Heart right ventricle (tissue), 16 donors: ENCODE measurements at regions not wholly inside any gene's neighbourhood (a gene's known extent, or its start where the extent isn't known, plus 50 kb on each side); places are given as distances from the start of the nearest gene placed in this dataset.

ENCODE experiments used
- ATAC-seq, 8 donors: fragments of 200-7000 bp; cut with Tn5 transposase; one replicate each; pipeline ENCODE4 v1.9.1; 2020; ENCODE audit warnings: mild to moderate bottlenecking in 8 of 8, moderate library complexity in 8 of 8, moderate number of reproducible peaks in 1 of 8
- DNase-seq, 2 donors: peaks; one replicate each; pipeline ENCODE4 v3.0.0-alpha.2; 2020
- H3K27ac ChIP-seq, 10 donors: fragments of 200-600 bp; sonication (generic) in 2 of 10; one replicate each; pipeline versions ENCODE4 v1.5.0 to v1.8.0; 2020 to 2022; ENCODE audit warnings: mild to moderate bottlenecking in 3 of 10
- H3K27me3 ChIP-seq, 7 donors: fragments of 200-600 bp; one replicate each; pipeline ENCODE4 v1.8.0; 2021 to 2022; ENCODE audit warnings: mild to moderate bottlenecking in 2 of 7
- H3K36me3 ChIP-seq, 9 donors: fragments of 200-600 bp; sonication (generic) in 1 of 9; one replicate each; pipeline versions ENCODE4 v1.5.0 to v1.8.0; 2020 to 2022; ENCODE audit warnings: mild to moderate bottlenecking in 2 of 9
- H3K4me1 ChIP-seq, 9 donors: fragments of 200-600 bp; sonication (generic) in 1 of 9; one replicate each; pipeline versions ENCODE4 v1.5.0 to v1.8.0; 2020 to 2022; ENCODE audit warnings: mild to moderate bottlenecking in 4 of 9
- H3K4me3 ChIP-seq, 10 donors: fragments of 200-600 bp; sonication (generic) in 2 of 10; one replicate each; pipeline versions ENCODE4 v1.5.0 to v1.8.0; 2020 to 2022; ENCODE audit warnings: mild to moderate bottlenecking in 7 of 10, moderate library complexity in 2 of 10
- H3K9me3 ChIP-seq, 11 donors: fragments of 200-600 bp in 10 of 11; sonication (generic) in 2 of 11; one replicate each; pipeline versions ENCODE4 v1.5.0 to v1.8.0; 2013 to 2022; ENCODE audit warnings: mild to moderate bottlenecking in 2 of 11, control low read depth in 1 of 11, moderate library complexity in 1 of 11
- WGBS, 2 donors: extraction: QIAGEN DNeasy Blood & Tissue Kit; methylation state at CpG; one replicate each; pipeline ENCODE4 v1.1.7; 2013; ENCODE audit warnings: inconsistent platforms in 1 of 2; 5-methylcytosine and 5-hydroxymethylcytosine counted together
- intact Hi-C, 10 donors: fragments of 100-400 bp; cut with DNase I; formaldehyde crosslinking; loops; one replicate each; pipeline versions ENCODE4 v1.11.1 to v1.14.2; 2022
- TF ChIP-seq, protein P1 (sequence below), 9 donors: fragments of 200-600 bp; sonication (generic) in 2 of 9; IDR thresholded peaks; one replicate each; pipeline versions ENCODE4 v1.5.0 to v1.8.0; 2021 to 2022; ENCODE audit warnings: antibody characterized with exemption in 9 of 9, mild to moderate bottlenecking in 5 of 9, moderate library complexity in 1 of 9
- donor health status: Arrhythmogenic right ventricular cardiomyopathy.
- donor health status: ischemic (EF 13 %, LVEDD 7.1; RV severe dilation, severe dysfunction).
- donor health status: healthy with polysubstance abuse.
- donor health status: DM: no; HTN: yes; CAD: no.
- donor health status: DM: no; HTN: no; CAD: no.
- donor health status: ischemic (EF 25% LVEDD 6.9; RV normal size, moderate dysfunction).
- donor health status: ischemic (EF 25% LVEDD 5.7; RV mildly dilated, moderate dysfunction).
- donor health status: healthy.
- donor health status: DM: yes; HTN: yes; CAD: no.
- donor health status: Ischemic cardiomyopathy.
- donor health status: ischemic (EF 35%, LVEDD 5.7; RV mildly dilated, moderate dysfunction).
- donor health status: nonischemic (EF 11% LVEDD 7.7; RV severe dilation, severe dysfunction).
- donor health status: DM: yes; HTN: yes; CAD: no.
- donor health status: PGD.
- donor health status: ischemic (EF 29% LVEDD 5.4; RV normal size, mild dysfunction).
- donor health status: nonischemic (EF 23%, LVEDD 6.1; RV moderate dilation, normal function).

DNA sequence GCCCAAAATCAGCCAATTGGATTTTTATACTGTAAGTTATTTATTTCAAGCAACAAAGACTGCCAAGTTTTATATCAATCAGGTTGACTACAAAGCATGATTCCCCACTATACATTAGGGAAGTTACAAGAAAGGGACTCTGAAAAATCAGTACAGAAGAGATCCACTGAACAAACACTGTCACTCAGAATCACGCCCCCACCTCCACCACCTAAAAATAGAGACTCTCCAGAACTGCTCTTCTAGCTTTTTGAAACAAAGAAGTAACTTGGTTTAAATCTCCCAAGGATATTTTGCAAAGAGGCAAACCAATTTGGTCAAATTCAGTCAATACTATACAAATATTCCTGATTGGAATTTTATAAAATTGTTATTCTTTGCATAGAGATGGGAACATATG is 438.0 kb downstream of the HTR1A start:
- no peak for DNase-seq

DNA sequence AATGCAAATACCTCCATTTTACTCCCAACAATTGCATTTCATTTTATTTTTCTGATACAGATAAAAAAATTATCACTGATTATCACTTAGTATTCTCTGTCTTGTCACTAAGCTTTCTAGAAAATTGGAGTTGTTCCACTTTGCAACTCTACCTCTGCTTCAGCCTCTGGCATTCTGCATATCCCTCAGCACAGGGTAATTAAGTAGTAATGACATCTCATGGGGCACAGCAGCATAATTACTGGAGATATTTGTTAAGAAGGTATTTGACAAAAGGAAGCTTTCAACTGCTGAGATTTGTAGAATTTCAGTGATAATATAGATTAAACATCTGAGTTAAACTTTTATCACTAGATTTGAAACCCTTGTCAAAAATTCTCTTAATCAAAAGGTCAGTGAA is 446.2 kb downstream of the HTR1A start:
- DNase-seq: no peak
- Histone ChIP-seq H3K9me3 (peaks cover 0 to 31% (median 0%) of the 10 kb centered on the region in 11 donors), H3K27me3 (no peaks in the 10 kb centered on the region), H3K36me3 (no peaks in the 10 kb centered on the region), H3K4me1 (no peaks in the 10 kb centered on the region), H3K27ac (no peak overlapping the region), H3K4me3 (no peak overlapping the region)
- ATAC-seq: no peak
- intact Hi-C loops: no loop called here
- TF ChIP-seq, protein P1, sequence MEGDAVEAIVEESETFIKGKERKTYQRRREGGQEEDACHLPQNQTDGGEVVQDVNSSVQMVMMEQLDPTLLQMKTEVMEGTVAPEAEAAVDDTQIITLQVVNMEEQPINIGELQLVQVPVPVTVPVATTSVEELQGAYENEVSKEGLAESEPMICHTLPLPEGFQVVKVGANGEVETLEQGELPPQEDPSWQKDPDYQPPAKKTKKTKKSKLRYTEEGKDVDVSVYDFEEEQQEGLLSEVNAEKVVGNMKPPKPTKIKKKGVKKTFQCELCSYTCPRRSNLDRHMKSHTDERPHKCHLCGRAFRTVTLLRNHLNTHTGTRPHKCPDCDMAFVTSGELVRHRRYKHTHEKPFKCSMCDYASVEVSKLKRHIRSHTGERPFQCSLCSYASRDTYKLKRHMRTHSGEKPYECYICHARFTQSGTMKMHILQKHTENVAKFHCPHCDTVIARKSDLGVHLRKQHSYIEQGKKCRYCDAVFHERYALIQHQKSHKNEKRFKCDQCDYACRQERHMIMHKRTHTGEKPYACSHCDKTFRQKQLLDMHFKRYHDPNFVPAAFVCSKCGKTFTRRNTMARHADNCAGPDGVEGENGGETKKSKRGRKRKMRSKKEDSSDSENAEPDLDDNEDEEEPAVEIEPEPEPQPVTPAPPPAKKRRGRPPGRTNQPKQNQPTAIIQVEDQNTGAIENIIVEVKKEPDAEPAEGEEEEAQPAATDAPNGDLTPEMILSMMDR (IDR thresholded peaks at IDR 0.05): no peak

More for the DNA sequence above, 438.0 kb downstream of the HTR1A start:
- H3K27me3 ChIP-seq: no peaks in the 10 kb centered on the region
- no peak overlapping the region for H3K4me3 ChIP-seq
- H3K27ac ChIP-seq: no peak overlapping the region
- intact Hi-C loops: no loop called here
- WGBS, 2 donors: 36 to 44% methylated on average over 1 of the region's 1 CpG
- H3K4me1 ChIP-seq: no peaks in the 10 kb centered on the region
- H3K9me3 ChIP-seq: peaks cover 0 to 24% (median 0%) of the 10 kb centered on the region in 11 donors
- H3K36me3 ChIP-seq: no peaks in the 10 kb centered on the region
- no peak for ATAC-seq
- TF ChIP-seq, protein P1 (IDR thresholded peaks at IDR 0.05): no peak

DNA sequence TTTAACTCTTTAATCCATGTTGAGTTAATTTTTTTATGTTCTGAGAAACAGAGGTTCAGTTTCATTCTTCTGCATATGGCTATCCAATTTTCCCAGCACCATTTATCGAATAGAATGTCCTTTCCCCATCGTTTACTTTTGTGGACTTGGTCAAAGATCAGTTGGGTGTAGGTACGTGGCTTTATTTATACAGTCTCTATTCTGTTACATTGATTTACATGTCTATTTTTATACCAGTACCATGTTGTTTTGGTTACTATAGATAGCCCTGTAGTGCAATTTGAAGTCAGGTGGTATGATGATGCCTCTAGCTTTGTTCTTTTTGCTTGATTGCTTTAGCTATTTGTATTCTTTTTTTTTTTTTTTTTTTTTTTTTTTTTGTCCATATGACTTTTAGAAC is 462.0 kb downstream of the HTR1A start:
- Histone ChIP-seq H3K4me1 (no peaks in the 10 kb centered on the region), H3K36me3 (no peaks in the 10 kb centered on the region), H3K9me3 (peaks cover 0 to 9% (median 3%) of the 10 kb centered on the region in 11 donors), H3K27ac (no peak overlapping the region), H3K4me3 (no peak overlapping the region), H3K27me3 (no peaks in the 10 kb centered on the region)
- WGBS, 2 donors: 66 to 67% methylated on average over 3 of the region's 3 CpGs
- TF ChIP-seq, protein P1 (IDR thresholded peaks at IDR 0.05): no peak
- ATAC-seq (no peak), DNase-seq (no peak)
- intact Hi-C loops: no loop called here

DNA sequence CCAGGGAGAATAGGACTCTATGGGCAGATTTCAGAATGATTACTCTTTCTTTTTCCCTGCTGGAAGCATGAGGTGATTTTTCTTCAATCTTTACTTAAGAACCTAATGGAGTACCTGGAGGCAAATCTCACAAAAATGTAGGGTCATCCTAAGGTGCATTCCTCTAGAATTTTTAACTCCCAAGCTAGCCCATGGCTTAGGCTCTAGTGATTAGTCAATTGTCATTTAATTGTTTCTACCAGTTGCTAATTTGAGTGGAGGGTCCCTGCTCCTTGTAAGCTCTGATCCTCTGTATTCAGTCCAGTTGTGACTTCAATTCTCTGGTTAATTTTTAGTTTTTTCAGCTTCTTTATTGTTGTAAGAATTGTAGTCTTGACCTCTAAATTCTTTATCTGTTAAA is 467.0 kb downstream of the HTR1A start:
- Histone ChIP-seq H3K4me1 (no peaks in the 10 kb centered on the region), H3K27ac (no peak overlapping the region), H3K9me3 (peaks cover 0 to 7% (median 0%) of the 10 kb centered on the region in 11 donors), H3K4me3 (no peak overlapping the region), H3K27me3 (no peaks in the 10 kb centered on the region), H3K36me3 (no peaks in the 10 kb centered on the region)
- TF ChIP-seq, protein P1 (IDR thresholded peaks at IDR 0.05): no peak
- DNase-seq: no peak
- intact Hi-C loops: no loop called here
- ATAC-seq: no peak

DNA sequence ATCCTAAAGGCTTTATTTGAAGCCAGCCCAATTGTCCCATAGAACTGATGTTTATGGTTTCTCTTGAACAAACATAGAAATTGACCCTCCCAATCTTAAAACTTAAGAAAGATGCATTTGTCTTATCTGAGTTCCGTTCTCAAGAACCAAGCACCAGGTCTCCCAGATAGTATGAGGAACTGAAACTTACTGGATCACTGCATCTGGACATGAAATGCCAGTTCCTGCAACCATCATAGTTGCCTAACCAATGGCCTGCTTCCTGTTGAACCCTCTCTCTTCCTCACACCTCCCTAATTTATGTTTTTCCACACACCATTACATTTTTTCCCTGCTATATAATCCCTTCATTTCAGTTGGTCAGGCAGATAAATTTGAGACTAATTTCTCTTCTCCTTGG is 478.9 kb downstream of the HTR1A start:
- H3K27ac ChIP-seq: no peak overlapping the region
- H3K4me1 ChIP-seq: no peaks in the 10 kb centered on the region
- WGBS, 2 donors: 74 to 82% methylated on average over 1 of the region's 1 CpG
- TF ChIP-seq, protein P1 (IDR thresholded peaks at IDR 0.05): no peak
- ATAC-seq (no peak), DNase-seq (no peak)
- H3K27me3 ChIP-seq: no peaks in the 10 kb centered on the region
- intact Hi-C loops: no loop called here
- peaks cover 0 to 23% (median 3%) of the 10 kb centered on the region in 11 donors for H3K9me3 ChIP-seq
- H3K4me3 ChIP-seq: no peak overlapping the region
- no peaks in the 10 kb centered on the region for H3K36me3 ChIP-seq
